HL-60 (cell line): ENCODE measurements at regions not wholly inside any gene's neighbourhood (a gene's known extent, or its start where the extent isn't known, plus 50 kb on each side); places are given as distances from the start of the nearest gene placed in this dataset.
A peak's percentile ranks its signal among the peaks of the same experiment; 100 is the strongest.

Experiments
- DNase-seq, 2 experiments: peaks; one replicate each; pipeline ENCODE4 v3.0.0-alpha.2; 2010 to 2020; ENCODE audit warnings: low read depth in 1 of 2, low spot score in 1 of 2
- H3K27ac ChIP-seq: fragments of 250-450 bp; sonication (Bioruptor Pico); replicated peaks from 2 replicates; pipeline ENCODE4 v1.5.1; 2020; ENCODE audit warnings: mild to moderate bottlenecking, moderate library complexity
- H3K27me3 ChIP-seq: fragments of 250-450 bp; sonication (Bioruptor Pico); 2 replicates; pipeline ENCODE4 v1.5.1; 2021; ENCODE audit warnings: mild to moderate bottlenecking, moderate library complexity; ENCODE audit not compliant: insufficient read depth, poor library complexity, severe bottlenecking
- H3K4me3 ChIP-seq: replicated peaks from 2 replicates; pipeline ENCODE4 v1.5.1; 2011; ENCODE audit warnings: mild to moderate bottlenecking, control low read depth, low read length; ENCODE audit not compliant: insufficient read depth
- GABPA ChIP-seq: IDR thresholded peaks from 2 replicates; pipeline ENCODE4 v1.6.1; 2012; ENCODE audit warnings: low read depth
- POLR2AphosphoS5 ChIP-seq: IDR thresholded peaks from 2 replicates; pipeline ENCODE4 v1.6.1; 2012; ENCODE audit warnings: low read depth
- SPI1 ChIP-seq: IDR thresholded peaks from 2 replicates; pipeline ENCODE4 v1.6.1; 2012; ENCODE audit warnings: low read depth, mild to moderate bottlenecking, borderline replicate concordance
- TF ChIP-seq, protein P1 (sequence below): IDR thresholded peaks from 2 replicates; pipeline ENCODE4 v1.6.1; 2012; ENCODE audit warnings: low read depth; ENCODE audit not compliant: insufficient replicate concordance
- TF ChIP-seq, protein P2 (sequence below): IDR thresholded peaks from one replicate; pipeline ENCODE4 v1.5.1; 2011; ENCODE audit warnings: low read length, control low read depth, inconsistent platforms; ENCODE audit not compliant: insufficient read depth

DNA sequence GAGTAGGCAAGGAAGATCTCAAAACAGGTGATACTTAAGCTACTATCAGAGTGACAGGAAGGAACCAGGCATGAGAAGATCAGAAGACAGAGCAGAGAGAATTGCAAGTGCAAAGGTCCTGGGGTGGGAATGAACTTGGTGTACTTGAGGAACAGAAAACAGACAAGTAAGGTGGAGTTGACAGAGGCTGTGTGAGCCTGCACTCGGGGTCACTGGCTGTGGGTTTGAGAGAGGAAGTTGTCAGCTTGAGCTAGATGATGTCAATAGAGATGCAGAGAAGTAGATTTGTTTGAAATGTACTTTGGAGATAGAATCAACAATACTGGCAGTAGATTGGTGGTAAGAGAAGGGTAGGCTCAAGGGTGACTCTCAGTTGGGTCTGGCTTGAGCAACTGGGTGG is 209.5 kb downstream of the CLIC5 start:
- no peaks in the 10 kb centered on the region for H3K27me3 ChIP-seq
- H3K4me3 ChIP-seq = no peak overlapping the region
- TF ChIP-seq GABPA = no peak
- no peak for TF ChIP-seq POLR2AphosphoS5
- TF ChIP-seq SPI1 = no peak
- TF ChIP-seq, protein P1, sequence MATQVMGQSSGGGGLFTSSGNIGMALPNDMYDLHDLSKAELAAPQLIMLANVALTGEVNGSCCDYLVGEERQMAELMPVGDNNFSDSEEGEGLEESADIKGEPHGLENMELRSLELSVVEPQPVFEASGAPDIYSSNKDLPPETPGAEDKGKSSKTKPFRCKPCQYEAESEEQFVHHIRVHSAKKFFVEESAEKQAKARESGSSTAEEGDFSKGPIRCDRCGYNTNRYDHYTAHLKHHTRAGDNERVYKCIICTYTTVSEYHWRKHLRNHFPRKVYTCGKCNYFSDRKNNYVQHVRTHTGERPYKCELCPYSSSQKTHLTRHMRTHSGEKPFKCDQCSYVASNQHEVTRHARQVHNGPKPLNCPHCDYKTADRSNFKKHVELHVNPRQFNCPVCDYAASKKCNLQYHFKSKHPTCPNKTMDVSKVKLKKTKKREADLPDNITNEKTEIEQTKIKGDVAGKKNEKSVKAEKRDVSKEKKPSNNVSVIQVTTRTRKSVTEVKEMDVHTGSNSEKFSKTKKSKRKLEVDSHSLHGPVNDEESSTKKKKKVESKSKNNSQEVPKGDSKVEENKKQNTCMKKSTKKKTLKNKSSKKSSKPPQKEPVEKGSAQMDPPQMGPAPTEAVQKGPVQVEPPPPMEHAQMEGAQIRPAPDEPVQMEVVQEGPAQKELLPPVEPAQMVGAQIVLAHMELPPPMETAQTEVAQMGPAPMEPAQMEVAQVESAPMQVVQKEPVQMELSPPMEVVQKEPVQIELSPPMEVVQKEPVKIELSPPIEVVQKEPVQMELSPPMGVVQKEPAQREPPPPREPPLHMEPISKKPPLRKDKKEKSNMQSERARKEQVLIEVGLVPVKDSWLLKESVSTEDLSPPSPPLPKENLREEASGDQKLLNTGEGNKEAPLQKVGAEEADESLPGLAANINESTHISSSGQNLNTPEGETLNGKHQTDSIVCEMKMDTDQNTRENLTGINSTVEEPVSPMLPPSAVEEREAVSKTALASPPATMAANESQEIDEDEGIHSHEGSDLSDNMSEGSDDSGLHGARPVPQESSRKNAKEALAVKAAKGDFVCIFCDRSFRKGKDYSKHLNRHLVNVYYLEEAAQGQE = no peak
- DNase-seq = no peak
- no peak overlapping the region for H3K27ac ChIP-seq

DNA sequence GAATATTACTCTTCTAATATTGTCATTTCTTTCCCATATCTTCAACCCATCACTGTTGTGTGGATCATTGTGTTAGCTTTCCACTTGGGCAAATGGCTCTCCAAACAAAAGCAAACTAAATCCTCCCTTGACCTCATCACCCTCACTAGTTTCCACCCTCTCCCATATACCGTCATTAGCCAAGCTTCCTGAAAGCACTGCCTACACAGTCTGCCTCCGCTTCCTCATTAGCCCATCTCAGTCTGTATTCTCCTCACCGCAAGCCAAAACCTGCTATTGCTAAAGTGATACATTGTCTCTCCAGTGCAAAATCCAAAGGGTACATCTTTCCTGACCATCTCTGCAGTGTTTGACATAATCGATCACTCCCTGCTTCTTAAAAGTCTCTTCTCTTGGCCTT is 212.6 kb downstream of the CLIC5 start:
- TF ChIP-seq GABPA (no peak), SPI1 (peak; percentile 43; the same call in 1 of the 2 replicates)
- TF ChIP-seq, protein P1 = no peak
- Histone ChIP-seq H3K27me3 (no peaks in the 10 kb centered on the region), H3K4me3 (no peak overlapping the region), H3K27ac (no peak overlapping the region)
- DNase-seq = peak in 1 of 2 experiments; percentile 34

DNA sequence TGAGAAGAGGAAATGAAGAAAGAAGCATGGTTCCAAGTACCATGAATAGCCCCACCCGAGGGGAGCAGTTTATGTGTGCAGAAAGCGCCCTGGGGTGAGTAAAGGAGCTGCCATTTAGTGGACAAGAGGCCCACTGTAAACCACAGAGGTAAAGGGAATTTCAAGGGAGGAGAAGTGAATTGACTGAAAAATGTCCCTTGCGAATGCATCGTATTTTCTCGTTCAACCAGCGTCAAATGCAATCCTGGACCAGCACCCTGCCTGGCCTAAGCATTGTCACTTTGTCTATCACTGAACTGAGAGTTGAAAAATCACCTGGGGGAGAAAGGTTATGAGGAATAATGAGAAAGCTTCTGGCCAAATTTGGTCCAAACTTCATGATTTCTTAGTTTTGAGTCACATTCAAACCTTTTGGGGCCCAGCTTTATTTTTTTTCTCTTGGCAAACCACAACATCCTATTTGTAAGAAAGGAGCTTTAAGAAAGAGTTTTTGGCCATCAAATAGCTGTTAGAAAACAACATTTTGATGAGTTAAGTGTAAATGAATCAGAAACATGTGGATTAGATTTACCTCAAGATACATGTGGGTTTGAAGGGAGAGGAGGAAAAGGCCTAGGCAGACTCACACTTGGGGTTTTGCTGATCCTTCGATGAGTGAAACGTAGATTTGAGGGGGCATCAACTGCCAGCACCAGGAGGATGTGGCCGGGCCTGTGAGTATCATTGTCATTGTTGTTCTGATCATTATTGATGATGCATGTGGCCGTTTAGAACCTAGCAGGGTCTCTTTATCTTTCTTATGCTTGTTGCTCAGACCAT is 214.0 kb downstream of the CLIC5 start:
- TF ChIP-seq, protein P2, sequence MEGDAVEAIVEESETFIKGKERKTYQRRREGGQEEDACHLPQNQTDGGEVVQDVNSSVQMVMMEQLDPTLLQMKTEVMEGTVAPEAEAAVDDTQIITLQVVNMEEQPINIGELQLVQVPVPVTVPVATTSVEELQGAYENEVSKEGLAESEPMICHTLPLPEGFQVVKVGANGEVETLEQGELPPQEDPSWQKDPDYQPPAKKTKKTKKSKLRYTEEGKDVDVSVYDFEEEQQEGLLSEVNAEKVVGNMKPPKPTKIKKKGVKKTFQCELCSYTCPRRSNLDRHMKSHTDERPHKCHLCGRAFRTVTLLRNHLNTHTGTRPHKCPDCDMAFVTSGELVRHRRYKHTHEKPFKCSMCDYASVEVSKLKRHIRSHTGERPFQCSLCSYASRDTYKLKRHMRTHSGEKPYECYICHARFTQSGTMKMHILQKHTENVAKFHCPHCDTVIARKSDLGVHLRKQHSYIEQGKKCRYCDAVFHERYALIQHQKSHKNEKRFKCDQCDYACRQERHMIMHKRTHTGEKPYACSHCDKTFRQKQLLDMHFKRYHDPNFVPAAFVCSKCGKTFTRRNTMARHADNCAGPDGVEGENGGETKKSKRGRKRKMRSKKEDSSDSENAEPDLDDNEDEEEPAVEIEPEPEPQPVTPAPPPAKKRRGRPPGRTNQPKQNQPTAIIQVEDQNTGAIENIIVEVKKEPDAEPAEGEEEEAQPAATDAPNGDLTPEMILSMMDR = no peak
- no peak for TF ChIP-seq SPI1
- no peak for TF ChIP-seq GABPA
- TF ChIP-seq, protein P1 = no peak
- no peak for TF ChIP-seq POLR2AphosphoS5
- H3K27ac ChIP-seq = no peak overlapping the region
- DNase-seq = no peak
- H3K4me3 ChIP-seq = no peak overlapping the region
- H3K27me3 ChIP-seq = no peaks in the 10 kb centered on the region

DNA sequence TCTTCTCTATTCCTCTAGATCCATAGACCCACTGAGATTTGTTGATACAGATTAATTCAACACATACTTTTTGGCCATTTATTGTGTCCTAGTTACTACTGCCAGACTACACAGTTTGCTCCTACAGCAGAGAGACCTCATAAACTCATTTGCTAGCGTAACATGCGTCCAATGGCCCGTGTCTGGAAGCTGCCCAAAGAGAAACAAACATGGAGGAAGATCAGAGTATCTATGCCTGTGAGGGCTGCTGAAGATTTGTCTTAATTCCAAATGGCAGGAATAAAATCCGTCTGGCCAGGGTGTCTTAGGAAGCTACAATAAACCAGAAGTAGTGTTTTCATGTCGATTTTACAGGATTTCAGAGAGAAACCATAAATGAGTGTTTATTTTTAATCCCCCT is 214.7 kb downstream of the CLIC5 start:
- Histone ChIP-seq H3K27me3 (no peaks in the 10 kb centered on the region), H3K27ac (no peak overlapping the region), H3K4me3 (no peak overlapping the region)
- DNase-seq = no peak
- TF ChIP-seq, protein P1 = no peak
- TF ChIP-seq, protein P2 = no peak
- TF ChIP-seq POLR2AphosphoS5 (no peak), SPI1 (no peak), GABPA (no peak)
